ENCODE measurements at regions not wholly inside any gene's neighbourhood (a gene's known extent, or its start where the extent isn't known, plus 50 kb on each side); places are given as distances from the start of the nearest gene placed in this dataset.

DNA sequence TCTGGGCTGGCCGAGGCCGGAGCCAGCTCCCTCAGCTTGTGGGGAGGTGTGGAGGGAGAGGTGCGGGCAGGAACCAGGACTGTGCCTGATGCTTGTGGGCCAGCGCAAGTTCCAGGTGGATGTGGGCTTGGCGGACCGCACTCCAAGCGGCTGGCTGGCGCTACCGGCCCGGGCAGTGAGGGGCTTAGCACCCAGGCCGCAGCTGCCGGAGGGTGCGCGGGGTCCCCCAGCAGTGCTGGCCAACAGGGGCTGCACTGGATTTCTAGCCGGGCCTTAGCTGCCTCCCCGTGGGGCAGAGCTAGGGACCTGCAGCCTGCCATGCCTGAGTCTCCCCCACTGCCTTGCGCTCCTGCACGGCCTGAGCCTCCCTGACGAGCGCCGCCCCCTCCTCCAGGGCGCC is 242.8 kb downstream of the CCSER2 start:
- TF ChIP-seq, protein P1, sequence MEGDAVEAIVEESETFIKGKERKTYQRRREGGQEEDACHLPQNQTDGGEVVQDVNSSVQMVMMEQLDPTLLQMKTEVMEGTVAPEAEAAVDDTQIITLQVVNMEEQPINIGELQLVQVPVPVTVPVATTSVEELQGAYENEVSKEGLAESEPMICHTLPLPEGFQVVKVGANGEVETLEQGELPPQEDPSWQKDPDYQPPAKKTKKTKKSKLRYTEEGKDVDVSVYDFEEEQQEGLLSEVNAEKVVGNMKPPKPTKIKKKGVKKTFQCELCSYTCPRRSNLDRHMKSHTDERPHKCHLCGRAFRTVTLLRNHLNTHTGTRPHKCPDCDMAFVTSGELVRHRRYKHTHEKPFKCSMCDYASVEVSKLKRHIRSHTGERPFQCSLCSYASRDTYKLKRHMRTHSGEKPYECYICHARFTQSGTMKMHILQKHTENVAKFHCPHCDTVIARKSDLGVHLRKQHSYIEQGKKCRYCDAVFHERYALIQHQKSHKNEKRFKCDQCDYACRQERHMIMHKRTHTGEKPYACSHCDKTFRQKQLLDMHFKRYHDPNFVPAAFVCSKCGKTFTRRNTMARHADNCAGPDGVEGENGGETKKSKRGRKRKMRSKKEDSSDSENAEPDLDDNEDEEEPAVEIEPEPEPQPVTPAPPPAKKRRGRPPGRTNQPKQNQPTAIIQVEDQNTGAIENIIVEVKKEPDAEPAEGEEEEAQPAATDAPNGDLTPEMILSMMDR (IDR thresholded peaks at IDR 0.05 in 2 of 3, conservative IDR thresholded peaks at IDR 0.05 in 1 of 3; ENCODE audit: insufficient read depth in 2 of 3, low read depth in 1 of 3, low read length in 3 of 3) = no peak
- no peak for TF ChIP-seq PHB2 (IDR thresholded peaks at IDR 0.05; ENCODE audit: low read depth)
- no peak for TF ChIP-seq ARID2 (IDR thresholded peaks at IDR 0.05)
- TF ChIP-seq, protein P2, sequence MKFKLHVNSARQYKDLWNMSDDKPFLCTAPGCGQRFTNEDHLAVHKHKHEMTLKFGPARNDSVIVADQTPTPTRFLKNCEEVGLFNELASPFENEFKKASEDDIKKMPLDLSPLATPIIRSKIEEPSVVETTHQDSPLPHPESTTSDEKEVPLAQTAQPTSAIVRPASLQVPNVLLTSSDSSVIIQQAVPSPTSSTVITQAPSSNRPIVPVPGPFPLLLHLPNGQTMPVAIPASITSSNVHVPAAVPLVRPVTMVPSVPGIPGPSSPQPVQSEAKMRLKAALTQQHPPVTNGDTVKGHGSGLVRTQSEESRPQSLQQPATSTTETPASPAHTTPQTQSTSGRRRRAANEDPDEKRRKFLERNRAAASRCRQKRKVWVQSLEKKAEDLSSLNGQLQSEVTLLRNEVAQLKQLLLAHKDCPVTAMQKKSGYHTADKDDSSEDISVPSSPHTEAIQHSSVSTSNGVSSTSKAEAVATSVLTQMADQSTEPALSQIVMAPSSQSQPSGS (CRISPR knock-in tag; IDR thresholded peaks at IDR 0.05) = no peak
- TF ChIP-seq, protein P3, sequence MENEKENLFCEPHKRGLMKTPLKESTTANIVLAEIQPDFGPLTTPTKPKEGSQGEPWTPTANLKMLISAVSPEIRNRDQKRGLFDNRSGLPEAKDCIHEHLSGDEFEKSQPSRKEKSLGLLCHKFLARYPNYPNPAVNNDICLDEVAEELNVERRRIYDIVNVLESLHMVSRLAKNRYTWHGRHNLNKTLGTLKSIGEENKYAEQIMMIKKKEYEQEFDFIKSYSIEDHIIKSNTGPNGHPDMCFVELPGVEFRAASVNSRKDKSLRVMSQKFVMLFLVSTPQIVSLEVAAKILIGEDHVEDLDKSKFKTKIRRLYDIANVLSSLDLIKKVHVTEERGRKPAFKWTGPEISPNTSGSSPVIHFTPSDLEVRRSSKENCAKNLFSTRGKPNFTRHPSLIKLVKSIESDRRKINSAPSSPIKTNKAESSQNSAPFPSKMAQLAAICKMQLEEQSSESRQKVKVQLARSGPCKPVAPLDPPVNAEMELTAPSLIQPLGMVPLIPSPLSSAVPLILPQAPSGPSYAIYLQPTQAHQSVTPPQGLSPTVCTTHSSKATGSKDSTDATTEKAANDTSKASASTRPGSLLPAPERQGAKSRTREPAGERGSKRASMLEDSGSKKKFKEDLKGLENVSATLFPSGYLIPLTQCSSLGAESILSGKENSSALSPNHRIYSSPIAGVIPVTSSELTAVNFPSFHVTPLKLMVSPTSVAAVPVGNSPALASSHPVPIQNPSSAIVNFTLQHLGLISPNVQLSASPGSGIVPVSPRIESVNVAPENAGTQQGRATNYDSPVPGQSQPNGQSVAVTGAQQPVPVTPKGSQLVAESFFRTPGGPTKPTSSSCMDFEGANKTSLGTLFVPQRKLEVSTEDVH (IDR thresholded peaks at IDR 0.05; ENCODE audit: low read depth, partially characterized antibody) = no peak
- TF ChIP-seq, protein P4, sequence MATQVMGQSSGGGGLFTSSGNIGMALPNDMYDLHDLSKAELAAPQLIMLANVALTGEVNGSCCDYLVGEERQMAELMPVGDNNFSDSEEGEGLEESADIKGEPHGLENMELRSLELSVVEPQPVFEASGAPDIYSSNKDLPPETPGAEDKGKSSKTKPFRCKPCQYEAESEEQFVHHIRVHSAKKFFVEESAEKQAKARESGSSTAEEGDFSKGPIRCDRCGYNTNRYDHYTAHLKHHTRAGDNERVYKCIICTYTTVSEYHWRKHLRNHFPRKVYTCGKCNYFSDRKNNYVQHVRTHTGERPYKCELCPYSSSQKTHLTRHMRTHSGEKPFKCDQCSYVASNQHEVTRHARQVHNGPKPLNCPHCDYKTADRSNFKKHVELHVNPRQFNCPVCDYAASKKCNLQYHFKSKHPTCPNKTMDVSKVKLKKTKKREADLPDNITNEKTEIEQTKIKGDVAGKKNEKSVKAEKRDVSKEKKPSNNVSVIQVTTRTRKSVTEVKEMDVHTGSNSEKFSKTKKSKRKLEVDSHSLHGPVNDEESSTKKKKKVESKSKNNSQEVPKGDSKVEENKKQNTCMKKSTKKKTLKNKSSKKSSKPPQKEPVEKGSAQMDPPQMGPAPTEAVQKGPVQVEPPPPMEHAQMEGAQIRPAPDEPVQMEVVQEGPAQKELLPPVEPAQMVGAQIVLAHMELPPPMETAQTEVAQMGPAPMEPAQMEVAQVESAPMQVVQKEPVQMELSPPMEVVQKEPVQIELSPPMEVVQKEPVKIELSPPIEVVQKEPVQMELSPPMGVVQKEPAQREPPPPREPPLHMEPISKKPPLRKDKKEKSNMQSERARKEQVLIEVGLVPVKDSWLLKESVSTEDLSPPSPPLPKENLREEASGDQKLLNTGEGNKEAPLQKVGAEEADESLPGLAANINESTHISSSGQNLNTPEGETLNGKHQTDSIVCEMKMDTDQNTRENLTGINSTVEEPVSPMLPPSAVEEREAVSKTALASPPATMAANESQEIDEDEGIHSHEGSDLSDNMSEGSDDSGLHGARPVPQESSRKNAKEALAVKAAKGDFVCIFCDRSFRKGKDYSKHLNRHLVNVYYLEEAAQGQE (IDR thresholded peaks at IDR 0.05; ENCODE audit: borderline replicate concordance) = no peak
- TF ChIP-seq, protein P4 (CRISPR knock-in tag; IDR thresholded peaks at IDR 0.05; ENCODE audit: low read depth) = no peak
- no peak for TF ChIP-seq TAF1 (IDR thresholded peaks at IDR 0.05; ENCODE audit: control insufficient read depth, extremely low read depth, insufficient read depth, low read length, severe bottlenecking)
- TF ChIP-seq SMAD1 (IDR thresholded peaks at IDR 0.05; ENCODE audit: low read depth, low read length, partially characterized antibody) = no peak
- no peak for TF ChIP-seq DPF2 (IDR thresholded peaks at IDR 0.05)
- no peak for TF ChIP-seq EZH2 (IDR thresholded peaks at IDR 0.05; ENCODE audit: borderline replicate concordance, low read depth, low read length)
- TF ChIP-seq ZFP30 (CRISPR knock-in tag; IDR thresholded peaks at IDR 0.05; ENCODE audit: borderline replicate concordance) = no peak

All from K562 (cell line).